ENCODE measurements at regions not wholly inside any gene's neighbourhood (a gene's known extent, or its start where the extent isn't known, plus 50 kb on each side); places are given as distances from the start of the nearest gene placed in this dataset.

GRCh38 chr15:62475591-62475990, 310.5 kb upstream of the C2CD4B start:
- DNase-seq = no peak

- DNase-seq = no peak
Measured at GRCh38 chr15:62476163-62476562, 311.1 kb upstream of the C2CD4B start.

GRCh38 chr15:62477929-62478328, 312.8 kb upstream of the C2CD4B start:
- DNase-seq = no peak

GRCh38 chr15:62482785-62483429, 317.8 kb upstream of the C2CD4B start:
- no peak for DNase-seq

GRCh38 chr15:62483814-62484213, 318.7 kb upstream of the C2CD4B start:
- DNase-seq = no peak

GRCh38 chr15:62485170-62485720, 320.2 kb upstream of the C2CD4B start:
- no peak for DNase-seq

GRCh38 chr15:62486041-62486440, 321.0 kb upstream of the C2CD4B start:
- DNase-seq = no peak

- no peak for DNase-seq
Measured at GRCh38 chr15:62488387-62488786, 323.3 kb upstream of the C2CD4B start.

GRCh38 chr15:62491642-62492041, 326.6 kb upstream of the C2CD4B start:
- DNase-seq = no peak

GRCh38 chr15:62492900-62493299, 327.8 kb upstream of the C2CD4B start:
- no peak for DNase-seq

GRCh38 chr15:62494197-62494596, 329.1 kb upstream of the C2CD4B start:
- DNase-seq = no peak

GRCh38 chr15:62495670-62496614, 330.9 kb upstream of the C2CD4B start:
- DNase-seq = no peak

- DNase-seq = no peak
Measured at GRCh38 chr15:62497356-62497755, 332.3 kb upstream of the C2CD4B start.

GRCh38 chr15:62498278-62498677, 333.2 kb upstream of the C2CD4B start:
- no peak for DNase-seq

GRCh38 chr15:62498712-62499111, 333.6 kb upstream of the C2CD4B start:
- no peak for DNase-seq

GRCh38 chr15:62500325-62500724, 335.2 kb upstream of the C2CD4B start:
- DNase-seq = no peak

GRCh38 chr15:62502451-62502850, 337.4 kb upstream of the C2CD4B start:
- no peak for DNase-seq

- DNase-seq = no peak
Measured at GRCh38 chr15:62503451-62503850, 338.4 kb upstream of the C2CD4B start.

- no peak for DNase-seq
Measured at GRCh38 chr15:62505762-62506161, 340.7 kb upstream of the C2CD4B start.

- no peak for DNase-seq
Measured at GRCh38 chr15:62506217-62506805, 341.2 kb upstream of the C2CD4B start.

GRCh38 chr15:62509395-62509958, 344.4 kb upstream of the C2CD4B start:
- no peak for DNase-seq

GRCh38 chr15:62510791-62511190, 345.7 kb upstream of the C2CD4B start:
- DNase-seq = no peak

GRCh38 chr15:62512904-62513303, 347.8 kb upstream of the C2CD4B start:
- no peak for DNase-seq
